SK-N-SH treated with all-trans-retinoic acid at 6 μM for 48 hours (cell line): ENCODE measurements at regions not wholly inside any gene's neighbourhood (a gene's known extent, or its start where the extent isn't known, plus 50 kb on each side); places are given as distances from the start of the nearest gene placed in this dataset.

Experiments used
- ATAC-seq: fragments of 200-7000 bp; cut with Tn5 transposase; 3 replicates; pipeline ENCODE4 v1.9.1; 2020; ENCODE audit warnings: mild to moderate bottlenecking, moderate library complexity
- ARNTL ChIP-seq: fragments of 450-650 bp; formaldehyde crosslinking; IDR thresholded peaks from 2 replicates; pipeline ENCODE4 v1.5.0; 2020; ENCODE audit warnings: low read depth, mild to moderate bottlenecking, moderate library complexity, borderline replicate concordance
- BACH2 ChIP-seq: fragments of 250-450 bp; sonication (Bioruptor Pico); IDR thresholded peaks from 2 replicates; pipeline ENCODE4 v1.9.0; 2021; ENCODE audit warnings: mild to moderate bottlenecking, borderline replicate concordance
- CREB5 ChIP-seq: fragments of 250-450 bp; sonication (Bioruptor Pico); IDR thresholded peaks from 2 replicates; pipeline ENCODE4 v1.5.1; 2020; ENCODE audit warnings: low read depth, mild to moderate bottlenecking, moderate library complexity
- CSDC2 ChIP-seq: fragments of 250-450 bp; sonication (Bioruptor Pico); IDR thresholded peaks from 2 replicates; pipeline ENCODE4 v1.5.0; 2020; ENCODE audit warnings: mild to moderate bottlenecking, moderate library complexity
- CSRNP3 ChIP-seq: fragments of 250-450 bp; sonication (Bioruptor Pico); IDR thresholded peaks from 2 replicates; pipeline ENCODE4 v1.5.1; 2021; ENCODE audit warnings: mild to moderate bottlenecking, moderate library complexity
- ESRRG ChIP-seq: fragments of 250-450 bp; sonication (Bioruptor Pico); IDR thresholded peaks from 2 replicates; pipeline ENCODE4 v1.6.1; 2021; ENCODE audit warnings: mild to moderate bottlenecking
- GLIS3 ChIP-seq: fragments of 250-450 bp; sonication (Bioruptor Pico); IDR thresholded peaks from 2 replicates; pipeline ENCODE4 v1.5.0; 2020; ENCODE audit warnings: mild to moderate bottlenecking, moderate library complexity
- ISL1 ChIP-seq: fragments of 250-450 bp; sonication (Bioruptor Pico); IDR thresholded peaks from 2 replicates; pipeline ENCODE4 v2.1.2; 2022; ENCODE audit warnings: mild to moderate bottlenecking, moderate library complexity
- OSR1 ChIP-seq: fragments of 250-450 bp; sonication (Bioruptor Pico); IDR thresholded peaks from 2 replicates; pipeline ENCODE4 v1.8.0; 2022; ENCODE audit warnings: moderate library complexity, mild to moderate bottlenecking, inconsistent platforms
- PATZ1 ChIP-seq: fragments of 250-450 bp; sonication (Bioruptor Pico); IDR thresholded peaks from 2 replicates; pipeline ENCODE4 v1.8.0; 2020; ENCODE audit warnings: mild to moderate bottlenecking, moderate library complexity, borderline replicate concordance
- POU6F1 ChIP-seq: fragments of 250-450 bp; sonication (Bioruptor Pico); IDR thresholded peaks from 2 replicates; pipeline ENCODE4 v1.8.0; 2021; ENCODE audit warnings: low read depth, mild to moderate bottlenecking, moderate library complexity, borderline replicate concordance
- PPARA ChIP-seq: fragments of 250-450 bp; sonication (Bioruptor Pico); IDR thresholded peaks from 2 replicates; pipeline ENCODE4 v1.5.0; 2020; ENCODE audit warnings: mild to moderate bottlenecking, borderline replicate concordance
- RARB ChIP-seq: fragments of 250-450 bp; sonication (Bioruptor Pico); IDR thresholded peaks from 2 replicates; pipeline ENCODE4 v1.8.0; 2021; ENCODE audit warnings: mild to moderate bottlenecking, moderate library complexity
- SNAI2 ChIP-seq: fragments of 250-450 bp; sonication (Bioruptor Pico); IDR thresholded peaks from 2 replicates; pipeline ENCODE4 v1.5.0; 2020; ENCODE audit warnings: mild to moderate bottlenecking, moderate library complexity
- TCF4 ChIP-seq: fragments of 250-450 bp; sonication (Bioruptor Pico); IDR thresholded peaks from 2 replicates; pipeline ENCODE4 v1.8.0; 2021; ENCODE audit warnings: mild to moderate bottlenecking, moderate library complexity, borderline replicate concordance
- TOX ChIP-seq: fragments of 250-450 bp; sonication (Bioruptor Pico); IDR thresholded peaks from 2 replicates; pipeline ENCODE4 v1.8.0; 2021; ENCODE audit warnings: mild to moderate bottlenecking, moderate library complexity, borderline replicate concordance
- TSHZ2 ChIP-seq: fragments of 250-450 bp; sonication (Bioruptor Pico); IDR thresholded peaks from 2 replicates; pipeline ENCODE4 v1.5.0; 2020; ENCODE audit warnings: mild to moderate bottlenecking, moderate library complexity
- ZFP3 ChIP-seq: fragments of 250-450 bp; sonication (Bioruptor Pico); IDR thresholded peaks from 2 replicates; pipeline ENCODE4 v1.5.0; 2020; ENCODE audit warnings: mild to moderate bottlenecking, moderate library complexity
- ZFP30 ChIP-seq: fragments of 450-650 bp; formaldehyde crosslinking; IDR thresholded peaks from 2 replicates; pipeline ENCODE4 v1.5.0; 2022; ENCODE audit warnings: mild to moderate bottlenecking, moderate library complexity
- ZNF565 ChIP-seq: fragments of 450-650 bp; formaldehyde crosslinking; conservative IDR thresholded peaks from 2 replicates; pipeline ENCODE4 v1.5.0; 2020; ENCODE audit warnings: low read depth, mild to moderate bottlenecking, moderate library complexity
- ZNF70 ChIP-seq: fragments of 450-650 bp; formaldehyde crosslinking; IDR thresholded peaks from 2 replicates; pipeline ENCODE4 v1.5.0; 2020; ENCODE audit warnings: mild to moderate bottlenecking, moderate library complexity
- ZNF8 ChIP-seq: fragments of 450-650 bp; formaldehyde crosslinking; IDR thresholded peaks from 2 replicates; pipeline ENCODE4 v1.5.0; 2020; ENCODE audit warnings: mild to moderate bottlenecking, moderate library complexity

- no peak for ATAC-seq
- no peak for TF ChIP-seq CSRNP3 (CRISPR knock-in tag)
- TF ChIP-seq POU6F1 (CRISPR knock-in tag) = no peak
- TF ChIP-seq CREB5 (CRISPR knock-in tag) = no peak
- no peak for TF ChIP-seq ESRRG (CRISPR knock-in tag)
- no peak for TF ChIP-seq ARNTL (CRISPR knock-in tag)
- no peak for TF ChIP-seq ZNF70 (CRISPR knock-in tag)
- no peak for TF ChIP-seq RARB
- no peak for TF ChIP-seq ZNF8
Observed at GRCh38 chr10:107477266-107477665, 312.8 kb upstream of the SORCS1 start.

GRCh38 chr10:107476408-107476807 is 311.9 kb upstream of the SORCS1 start:
- TF ChIP-seq TOX (CRISPR knock-in tag) (no peak), POU6F1 (CRISPR knock-in tag) (no peak), SNAI2 (CRISPR knock-in tag) (no peak), CREB5 (CRISPR knock-in tag) (no peak), ESRRG (CRISPR knock-in tag) (no peak), TCF4 (CRISPR knock-in tag) (no peak), ZFP30 (CRISPR knock-in tag) (no peak), ARNTL (CRISPR knock-in tag) (no peak), RARB (no peak), GLIS3 (CRISPR knock-in tag) (no peak), PATZ1 (no peak), BACH2 (CRISPR knock-in tag) (no peak), OSR1 (no peak), PPARA (CRISPR knock-in tag) (no peak), ZFP3 (no peak), CSRNP3 (CRISPR knock-in tag) (no peak), CSDC2 (CRISPR knock-in tag) (no peak), ZNF565 (no peak), TSHZ2 (CRISPR knock-in tag) (no peak), ISL1 (no peak)
- TF ChIP-seq, all 23 proteins: peak for 0
- no peak for ATAC-seq
